Loucy (cell line): ENCODE measurements at regions not wholly inside any gene's neighbourhood (a gene's known extent, or its start where the extent isn't known, plus 50 kb on each side); places are given as distances from the start of the nearest gene placed in this dataset.
"Not testable (repeated sequence)": the region's sequence is repeated elsewhere in the genome, so short reads cannot be mapped to it uniquely, and the experiment has no call there.

Source experiments
- H2AFZ ChIP-seq: fragments of 200-600 bp; sonication (generic); 2 replicates; pipeline ENCODE4 v1.6.0; 2016; ENCODE audit warnings: antibody characterized with exemption, mild to moderate bottlenecking, low read length, moderate library complexity
- H3F3A ChIP-seq: fragments of 200-600 bp; 2 replicates; pipeline ENCODE4 v1.6.0; 2016; ENCODE audit warnings: antibody characterized with exemption, low read depth, mild to moderate bottlenecking
- H3K27me3 ChIP-seq: fragments of 200-600 bp; sonication (generic); 2 replicates; pipeline ENCODE4 v1.6.1; 2014; ENCODE audit warnings: low read length, mild to moderate bottlenecking; ENCODE audit not compliant: insufficient read depth, poor library complexity, severe bottlenecking
- H3K36me3 ChIP-seq: fragments of 200-600 bp; sonication (generic); 2 replicates; pipeline ENCODE4 v1.6.1; 2016; ENCODE audit warnings: low read length; ENCODE audit not compliant: insufficient read depth
- H3K4me1 ChIP-seq: fragments of 200-600 bp; sonication (generic); 2 replicates; pipeline ENCODE4 v1.5.1; 2014; ENCODE audit warnings: low read length, mild to moderate bottlenecking; ENCODE audit not compliant: insufficient read depth, poor library complexity, severe bottlenecking
- H3K4me2 ChIP-seq: fragments of 200-600 bp; sonication (generic); 2 replicates; pipeline ENCODE4 v1.6.0; 2014; ENCODE audit warnings: antibody characterized with exemption, low read length, low read depth, mild to moderate bottlenecking; ENCODE audit not compliant: poor library complexity, severe bottlenecking
- H3K4me3 ChIP-seq: fragments of 200-600 bp; sonication (generic); 2 replicates; pipeline ENCODE4 v1.5.1; 2014; ENCODE audit warnings: low read length, mild to moderate bottlenecking, mixed read lengths; ENCODE audit not compliant: poor library complexity, severe bottlenecking
- H3K79me2 ChIP-seq: fragments of 200-600 bp; sonication (generic); 2 replicates; pipeline ENCODE4 v1.6.1; 2014; ENCODE audit warnings: low read length; ENCODE audit not compliant: insufficient read depth
- H3K9ac ChIP-seq: fragments of 200-600 bp; sonication (generic); 2 replicates; pipeline ENCODE4 v1.6.0; 2014; ENCODE audit warnings: mild to moderate bottlenecking, low read depth, low read length, moderate library complexity; ENCODE audit not compliant: poor library complexity, severe bottlenecking
- H3K9me2 ChIP-seq: fragments of 200-600 bp; sonication (generic); replicated peaks from 2 replicates; pipeline ENCODE4 v1.6.1; 2016; ENCODE audit warnings: low read depth, low read length, mixed read lengths
- H3K9me3 ChIP-seq: fragments of 200-600 bp; sonication (generic); 2 replicates; pipeline ENCODE4 v1.6.1; 2014; ENCODE audit warnings: mild to moderate bottlenecking, antibody characterized with exemption, low read length, low read depth; ENCODE audit not compliant: insufficient read depth
- H4K20me1 ChIP-seq: fragments of 200-600 bp; sonication (generic); 2 replicates; pipeline ENCODE4 v1.6.0; 2014; ENCODE audit warnings: antibody characterized with exemption, low read length, mild to moderate bottlenecking; ENCODE audit not compliant: insufficient read depth, poor library complexity, severe bottlenecking
- EZH2phosphoT487 ChIP-seq: fragments of 200-600 bp; IDR thresholded peaks from 2 replicates; pipeline ENCODE4 v1.6.1; 2018; ENCODE audit warnings: antibody characterized with exemption, mild to moderate bottlenecking, moderate library complexity, borderline replicate concordance
- TF ChIP-seq, protein P1 (sequence below): fragments of 200-600 bp; sonication (generic); conservative IDR thresholded peaks from 2 replicates; pipeline ENCODE4 v1.5.1; 2014; ENCODE audit warnings: mild to moderate bottlenecking, antibody characterized with exemption, low read length

DNA sequence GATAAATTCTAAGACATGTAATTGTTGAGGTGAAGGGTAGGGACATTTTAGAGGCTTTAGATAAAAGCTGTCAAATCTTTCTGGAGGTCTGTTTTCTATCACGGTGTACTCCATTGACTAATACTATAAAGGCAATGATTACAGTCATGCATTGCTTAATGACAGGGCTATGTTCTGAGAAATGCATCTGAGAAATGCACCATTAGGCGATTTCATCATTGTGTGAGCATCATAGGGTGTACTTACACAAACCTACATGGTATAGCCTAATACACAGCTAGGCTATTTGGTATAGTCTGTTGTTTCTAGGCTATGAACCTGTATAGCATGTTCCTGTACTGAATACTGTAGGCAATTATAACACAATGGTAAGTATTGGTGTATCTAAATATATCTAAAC, 71.3 kb upstream of the FYN start:
- TF ChIP-seq, protein P1, sequence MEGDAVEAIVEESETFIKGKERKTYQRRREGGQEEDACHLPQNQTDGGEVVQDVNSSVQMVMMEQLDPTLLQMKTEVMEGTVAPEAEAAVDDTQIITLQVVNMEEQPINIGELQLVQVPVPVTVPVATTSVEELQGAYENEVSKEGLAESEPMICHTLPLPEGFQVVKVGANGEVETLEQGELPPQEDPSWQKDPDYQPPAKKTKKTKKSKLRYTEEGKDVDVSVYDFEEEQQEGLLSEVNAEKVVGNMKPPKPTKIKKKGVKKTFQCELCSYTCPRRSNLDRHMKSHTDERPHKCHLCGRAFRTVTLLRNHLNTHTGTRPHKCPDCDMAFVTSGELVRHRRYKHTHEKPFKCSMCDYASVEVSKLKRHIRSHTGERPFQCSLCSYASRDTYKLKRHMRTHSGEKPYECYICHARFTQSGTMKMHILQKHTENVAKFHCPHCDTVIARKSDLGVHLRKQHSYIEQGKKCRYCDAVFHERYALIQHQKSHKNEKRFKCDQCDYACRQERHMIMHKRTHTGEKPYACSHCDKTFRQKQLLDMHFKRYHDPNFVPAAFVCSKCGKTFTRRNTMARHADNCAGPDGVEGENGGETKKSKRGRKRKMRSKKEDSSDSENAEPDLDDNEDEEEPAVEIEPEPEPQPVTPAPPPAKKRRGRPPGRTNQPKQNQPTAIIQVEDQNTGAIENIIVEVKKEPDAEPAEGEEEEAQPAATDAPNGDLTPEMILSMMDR = no peak
- no peak for TF ChIP-seq EZH2phosphoT487
- Histone ChIP-seq H3F3A (no peaks in the 10 kb centered on the region), H3K4me3 (no peak overlapping the region), H2AFZ (no peak overlapping the region), H3K36me3 (no peaks in the 10 kb centered on the region), H4K20me1 (no peaks in the 10 kb centered on the region), H3K4me1 (no peaks in the 10 kb centered on the region), H3K9me2 (no peaks in the 10 kb centered on the region), H3K79me2 (no peaks in the 10 kb centered on the region), H3K4me2 (no peak overlapping the region), H3K9me3 (peaks cover 3% of the 10 kb centered on the region; the same call in 1 of the 2 replicates), H3K27me3 (no peaks in the 10 kb centered on the region), H3K9ac (no peak overlapping the region)

DNA sequence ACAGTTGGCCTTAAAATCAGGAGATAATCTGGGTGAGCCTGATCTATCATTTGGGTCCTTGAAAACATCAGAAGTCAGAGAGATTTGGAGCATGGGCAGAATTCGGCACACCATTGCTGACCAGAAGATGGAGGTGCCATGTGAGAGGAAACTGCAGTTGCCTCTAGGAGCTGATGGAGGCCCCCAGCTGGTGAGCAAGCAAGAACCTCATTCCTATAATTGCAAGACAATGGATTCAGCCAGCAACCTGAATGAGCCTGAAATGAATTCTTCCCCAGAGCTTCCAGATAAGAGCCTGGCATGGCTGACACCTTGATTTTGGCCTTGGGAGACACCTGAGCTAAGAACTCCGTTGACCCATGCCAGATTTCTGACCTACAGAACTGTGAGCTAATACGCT, 76.3 kb upstream of the FYN start:
- Histone ChIP-seq H2AFZ (no peak overlapping the region), H3K4me1 (no peaks in the 10 kb centered on the region), H3K9me2 (no peaks in the 10 kb centered on the region), H3K79me2 (no peaks in the 10 kb centered on the region), H3K9me3 (no peaks in the 10 kb centered on the region), H3K4me3 (no peak overlapping the region), H3K36me3 (no peaks in the 10 kb centered on the region), H3F3A (no peaks in the 10 kb centered on the region), H3K4me2 (no peak overlapping the region), H3K27me3 (no peaks in the 10 kb centered on the region), H4K20me1 (no peaks in the 10 kb centered on the region), H3K9ac (no peak overlapping the region)
- TF ChIP-seq, protein P1 = no peak
- TF ChIP-seq EZH2phosphoT487 = no peak

DNA sequence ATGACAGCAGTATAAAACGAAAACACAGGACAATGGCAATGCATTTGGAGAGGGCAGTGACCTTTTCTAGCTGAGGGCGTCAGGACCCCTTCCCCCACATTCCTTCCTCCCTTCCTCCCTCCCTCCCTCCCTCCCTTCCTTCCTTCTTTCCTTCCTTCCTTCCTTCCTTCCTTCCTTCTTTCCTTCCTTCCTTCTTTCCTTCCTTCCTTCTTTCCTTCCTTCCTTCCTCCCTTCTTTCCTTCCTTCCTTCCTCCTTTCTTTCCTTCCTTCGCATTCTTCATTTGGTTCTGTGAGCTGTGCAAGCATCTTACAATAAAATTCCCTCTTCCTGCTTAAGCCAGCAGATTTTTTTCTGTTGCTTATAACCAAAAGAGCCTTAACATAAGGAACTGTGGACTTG, 76.7 kb upstream of the FYN start:
- H3K36me3 ChIP-seq, H3K4me2 ChIP-seq: not testable (repeated sequence)

DNA sequence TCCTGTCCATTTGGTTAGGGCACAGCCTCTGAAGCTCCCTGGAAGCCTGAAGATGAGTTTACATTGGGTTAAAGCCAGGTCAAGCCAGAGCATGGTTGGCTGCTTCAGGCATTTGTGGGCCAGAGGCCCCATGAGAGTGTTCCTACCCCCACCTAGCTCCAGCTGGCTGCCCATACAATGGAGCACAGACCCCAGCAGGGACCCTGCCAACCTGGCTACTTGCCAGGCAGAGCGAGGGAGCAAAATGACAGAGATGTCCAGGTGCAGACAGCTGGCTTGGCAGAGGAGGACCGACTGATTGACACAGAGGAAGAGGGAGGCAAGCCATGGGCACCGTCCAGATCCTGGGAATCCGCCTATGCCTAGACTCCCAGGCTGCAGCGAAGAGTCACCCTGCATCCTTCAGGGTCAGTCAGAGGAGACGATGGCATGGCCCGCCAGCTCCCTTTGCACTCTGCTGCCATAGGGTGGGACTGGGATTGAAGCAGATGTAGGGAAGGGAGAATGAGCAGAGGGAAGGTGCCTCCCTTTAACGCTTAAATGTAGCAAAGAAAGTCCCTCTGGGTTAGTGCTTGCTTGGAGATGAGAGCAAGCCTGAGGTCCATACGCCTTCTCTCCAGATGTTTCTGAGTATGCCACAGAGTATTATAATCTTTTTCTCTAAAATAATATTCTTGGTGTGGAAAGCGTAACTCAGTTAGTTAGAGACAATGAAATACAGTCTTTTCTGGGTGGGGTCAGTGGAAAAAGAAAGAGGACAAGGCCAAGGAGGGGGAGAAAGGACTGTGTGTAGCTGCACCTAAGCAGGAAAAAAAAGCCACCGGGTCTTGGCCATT, 77.6 kb upstream of the FYN start:
- no peak overlapping the region for H3K9ac ChIP-seq
- TF ChIP-seq, protein P1 = no peak
- TF ChIP-seq EZH2phosphoT487 = no peak
- H3K79me2 ChIP-seq = no peaks in the 10 kb centered on the region
- no peaks in the 10 kb centered on the region for H3K4me1 ChIP-seq
- H3F3A ChIP-seq = no peaks in the 10 kb centered on the region
- no peaks in the 10 kb centered on the region for H3K27me3 ChIP-seq
- H2AFZ ChIP-seq = no peak overlapping the region
- no peaks in the 10 kb centered on the region for H3K9me3 ChIP-seq
- H3K36me3 ChIP-seq = no peaks in the 10 kb centered on the region
- H3K4me2 ChIP-seq = no peak overlapping the region
- H3K4me3 ChIP-seq = no peak overlapping the region
- no peaks in the 10 kb centered on the region for H4K20me1 ChIP-seq
- H3K9me2 ChIP-seq = no peaks in the 10 kb centered on the region

More for the DNA sequence above, 76.7 kb upstream of the FYN start:
- not testable (repeated sequence) for H2AFZ ChIP-seq, H3K27me3 ChIP-seq, H3K4me3 ChIP-seq, H3K4me1 ChIP-seq, H3K9ac ChIP-seq, H3F3A ChIP-seq, H3K9me2 ChIP-seq, H3K79me2 ChIP-seq, H3K9me3 ChIP-seq, H4K20me1 ChIP-seq
